ENCODE measurements at regions not wholly inside any gene's neighbourhood (a gene's known extent, or its start where the extent isn't known, plus 50 kb on each side); places are given as distances from the start of the nearest gene placed in this dataset.

DNA sequence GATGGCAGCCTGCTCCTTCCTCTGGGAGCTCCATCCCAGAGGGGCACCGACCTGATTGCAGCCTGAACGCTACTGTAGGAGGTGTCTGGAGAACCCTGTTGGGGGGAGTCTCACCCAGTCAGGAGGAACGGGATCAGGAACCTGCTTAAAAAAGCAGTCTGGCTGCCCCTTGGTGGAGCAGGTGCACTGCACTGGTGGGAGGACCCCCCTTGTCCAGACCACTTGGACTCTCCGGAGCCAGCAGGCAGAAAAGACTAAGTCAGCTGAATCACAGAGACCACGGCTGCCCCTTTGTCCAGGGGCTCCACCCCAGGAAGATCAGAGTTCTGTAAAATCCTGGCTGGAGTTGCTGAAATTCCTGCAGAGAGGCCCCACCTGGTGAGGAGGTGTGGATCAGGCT lies 67.3 kb upstream of the MAGEB18 start:
- DNase-seq = no peak

- no peak for DNase-seq
Observed at GRCh38 chrX:26071618-26072017, 66.5 kb upstream of the MAGEB18 start.

DNA sequence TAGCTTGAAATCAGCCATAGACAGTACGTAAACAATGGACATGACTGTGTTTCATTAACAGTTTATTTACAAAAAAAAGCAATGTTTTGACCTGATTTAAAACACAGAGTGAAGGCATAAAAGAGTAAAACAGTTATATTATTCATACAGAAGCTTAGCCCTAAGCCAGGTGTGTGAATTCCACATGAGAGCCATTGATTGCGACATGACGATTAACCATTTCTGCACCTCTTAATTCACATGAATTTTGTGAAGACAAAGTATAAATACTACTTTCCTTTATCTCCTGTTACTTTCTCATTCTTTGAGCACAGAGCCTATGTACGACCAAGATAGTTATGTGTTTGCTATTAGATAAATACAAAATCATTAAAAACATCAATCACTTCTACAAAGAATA lies 55.0 kb upstream of the MAGEB18 start:
- DNase-seq = no peak
